ENCODE measurements at regions not wholly inside any gene's neighbourhood (a gene's known extent, or its start where the extent isn't known, plus 50 kb on each side); places are given as distances from the start of the nearest gene placed in this dataset.

GRCh38 chr4:85367815-85368214, 107.1 kb upstream of the ARHGAP24 start:
- TF ChIP-seq POLR2A (IDR thresholded peaks at IDR 0.05; ENCODE audit: low read depth, low read length) (no peak), POLR2AphosphoS5 (IDR thresholded peaks at IDR 0.05; ENCODE audit: low read depth, low read length) (no peak)

Data from GM12892 (cell line).